Gastroesophageal sphincter (tissue), 3 donors: ENCODE measurements at regions not wholly inside any gene's neighbourhood (a gene's known extent, or its start where the extent isn't known, plus 50 kb on each side); places are given as distances from the start of the nearest gene placed in this dataset.

Source experiments
- EP300 ChIP-seq: sonication (generic); formaldehyde crosslinking; IDR thresholded peaks from one replicate; pipeline ENCODE4 v1.6.1; 2017; ENCODE audit warnings: antibody characterized with exemption, mild to moderate bottlenecking
- TF ChIP-seq, protein P1 (sequence below), 4 experiments: fragments of 200-600 bp in 2 of 4; fragments of 450-650 bp in 2 of 4; sonication (generic) in 1 of 4; IDR thresholded peaks; one replicate each; pipeline ENCODE4 v1.5.1; 2017 to 2019; ENCODE audit warnings: antibody characterized with exemption in 4 of 4, mild to moderate bottlenecking in 2 of 4, moderate library complexity in 2 of 4

- TF ChIP-seq, protein P1, sequence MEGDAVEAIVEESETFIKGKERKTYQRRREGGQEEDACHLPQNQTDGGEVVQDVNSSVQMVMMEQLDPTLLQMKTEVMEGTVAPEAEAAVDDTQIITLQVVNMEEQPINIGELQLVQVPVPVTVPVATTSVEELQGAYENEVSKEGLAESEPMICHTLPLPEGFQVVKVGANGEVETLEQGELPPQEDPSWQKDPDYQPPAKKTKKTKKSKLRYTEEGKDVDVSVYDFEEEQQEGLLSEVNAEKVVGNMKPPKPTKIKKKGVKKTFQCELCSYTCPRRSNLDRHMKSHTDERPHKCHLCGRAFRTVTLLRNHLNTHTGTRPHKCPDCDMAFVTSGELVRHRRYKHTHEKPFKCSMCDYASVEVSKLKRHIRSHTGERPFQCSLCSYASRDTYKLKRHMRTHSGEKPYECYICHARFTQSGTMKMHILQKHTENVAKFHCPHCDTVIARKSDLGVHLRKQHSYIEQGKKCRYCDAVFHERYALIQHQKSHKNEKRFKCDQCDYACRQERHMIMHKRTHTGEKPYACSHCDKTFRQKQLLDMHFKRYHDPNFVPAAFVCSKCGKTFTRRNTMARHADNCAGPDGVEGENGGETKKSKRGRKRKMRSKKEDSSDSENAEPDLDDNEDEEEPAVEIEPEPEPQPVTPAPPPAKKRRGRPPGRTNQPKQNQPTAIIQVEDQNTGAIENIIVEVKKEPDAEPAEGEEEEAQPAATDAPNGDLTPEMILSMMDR (IDR thresholded peaks at IDR 0.05): no peak
- TF ChIP-seq EP300: no peak
Measured at GRCh38 chr5:88487066-88487465, 218.4 kb upstream of the TMEM161B start.
